Chondrocyte (in vitro differentiated cells): ENCODE measurements at regions not wholly inside any gene's neighbourhood (a gene's known extent, or its start where the extent isn't known, plus 50 kb on each side); places are given as distances from the start of the nearest gene placed in this dataset.

ENCODE experiments used
- DNase-seq: peaks from one replicate; pipeline ENCODE4 v3.0.0; 2021; ENCODE audit warnings: mixed read lengths, low spot score
- H3K27ac Mint-ChIP-seq: one replicate; pipeline ENCODE4 v1.8.0; 2021; ENCODE audit warnings: mild to moderate bottlenecking, moderate library complexity, mixed read lengths; ENCODE audit not compliant: unreplicated experiment
- H3K27me3 Mint-ChIP-seq: 2 replicates; pipeline ENCODE4 v1.8.0; 2021; ENCODE audit warnings: low read depth, mixed read lengths
- H3K36me3 Mint-ChIP-seq: 2 replicates; pipeline ENCODE4 v1.8.0; 2021; ENCODE audit warnings: low read depth, mixed read lengths
- H3K4me1 Mint-ChIP-seq: 2 replicates; pipeline ENCODE4 v1.8.0; 2021; ENCODE audit warnings: low read depth, mild to moderate bottlenecking, mixed read lengths
- H3K4me3 Mint-ChIP-seq: one replicate; pipeline ENCODE4 v1.8.0; 2021; ENCODE audit warnings: mild to moderate bottlenecking, moderate library complexity, mixed read lengths; ENCODE audit not compliant: unreplicated experiment
- H3K9me3 Mint-ChIP-seq: 2 replicates; pipeline ENCODE4 v1.8.0; 2021; ENCODE audit warnings: low read depth, mixed read lengths
- CTCF ChIP-seq: fragments of 200-600 bp; sonication (generic); IDR thresholded peaks from 2 replicates; pipeline ENCODE4 v1.5.0; 2021; ENCODE audit warnings: antibody characterized with exemption, mild to moderate bottlenecking, moderate library complexity

GRCh38 chr9:38289236-38289865, 103.2 kb upstream of the ALDH1B1 start:
- no peaks in the 10 kb centered on the region for H3K4me1 Mint-ChIP-seq
- H3K27me3 Mint-ChIP-seq, result peaks cover 2% of the 10 kb centered on the region
- H3K9me3 Mint-ChIP-seq, result peaks cover 4% of the 10 kb centered on the region
- H3K27ac Mint-ChIP-seq, result no peak overlapping the region
- DNase-seq, result no peak
- no peak for TF ChIP-seq CTCF
- no peaks in the 10 kb centered on the region for H3K36me3 Mint-ChIP-seq
- H3K4me3 Mint-ChIP-seq, result no peak overlapping the region

GRCh38 chr9:38288502-38288901, 104.0 kb upstream of the ALDH1B1 start:
- Mint-ChIP-seq H3K9me3 (peaks cover 4% of the 10 kb centered on the region), H3K27me3 (peaks cover 2% of the 10 kb centered on the region), H3K4me1 (no peaks in the 10 kb centered on the region), H3K36me3 (no peaks in the 10 kb centered on the region), H3K4me3 (no peak overlapping the region), H3K27ac (no peak overlapping the region)
- no peak for TF ChIP-seq CTCF
- no peak for DNase-seq

GRCh38 chr9:38287420-38287985, 105.0 kb upstream of the ALDH1B1 start:
- no peak for TF ChIP-seq CTCF
- Mint-ChIP-seq H3K4me1 (no peaks in the 10 kb centered on the region), H3K27me3 (no peaks in the 10 kb centered on the region), H3K27ac (no peak overlapping the region), H3K4me3 (no peak overlapping the region), H3K9me3 (peaks cover 4% of the 10 kb centered on the region), H3K36me3 (no peaks in the 10 kb centered on the region)
- no peak for DNase-seq

GRCh38 chr9:38286766-38287165, 105.7 kb upstream of the ALDH1B1 start:
- no peaks in the 10 kb centered on the region for H3K36me3 Mint-ChIP-seq
- H3K9me3 Mint-ChIP-seq, result peaks cover 4% of the 10 kb centered on the region
- H3K4me1 Mint-ChIP-seq, result no peaks in the 10 kb centered on the region
- no peak overlapping the region for H3K27ac Mint-ChIP-seq
- H3K4me3 Mint-ChIP-seq, result no peak overlapping the region
- TF ChIP-seq CTCF, result no peak
- DNase-seq, result no peak
- H3K27me3 Mint-ChIP-seq, result peaks cover 3% of the 10 kb centered on the region

GRCh38 chr9:38286357-38286756, 106.1 kb upstream of the ALDH1B1 start:
- H3K36me3 Mint-ChIP-seq, result no peaks in the 10 kb centered on the region
- no peak overlapping the region for H3K27ac Mint-ChIP-seq
- no peaks in the 10 kb centered on the region for H3K4me1 Mint-ChIP-seq
- H3K9me3 Mint-ChIP-seq, result peaks cover 4% of the 10 kb centered on the region
- no peak for TF ChIP-seq CTCF
- no peak for DNase-seq
- H3K27me3 Mint-ChIP-seq, result peaks cover 5% of the 10 kb centered on the region
- no peak overlapping the region for H3K4me3 Mint-ChIP-seq
